DOHH2 (cell line): ENCODE measurements at regions not wholly inside any gene's neighbourhood (a gene's known extent, or its start where the extent isn't known, plus 50 kb on each side); places are given as distances from the start of the nearest gene placed in this dataset.

ENCODE experiments used
- EZH2phosphoT487 ChIP-seq: fragments of 200-600 bp; sonication (generic); IDR thresholded peaks from 2 replicates; pipeline ENCODE4 v1.6.1; 2017; ENCODE audit warnings: borderline replicate concordance, mild to moderate bottlenecking, antibody characterized with exemption, low read length, moderate library complexity, mixed read lengths
- TF ChIP-seq, protein P1 (sequence below): fragments of 200-600 bp; sonication (generic); IDR thresholded peaks from one replicate; pipeline ENCODE4 v1.5.1; 2014; ENCODE audit warnings: antibody characterized with exemption, mild to moderate bottlenecking, low read depth, low read length; ENCODE audit not compliant: poor library complexity, severe bottlenecking

DNA sequence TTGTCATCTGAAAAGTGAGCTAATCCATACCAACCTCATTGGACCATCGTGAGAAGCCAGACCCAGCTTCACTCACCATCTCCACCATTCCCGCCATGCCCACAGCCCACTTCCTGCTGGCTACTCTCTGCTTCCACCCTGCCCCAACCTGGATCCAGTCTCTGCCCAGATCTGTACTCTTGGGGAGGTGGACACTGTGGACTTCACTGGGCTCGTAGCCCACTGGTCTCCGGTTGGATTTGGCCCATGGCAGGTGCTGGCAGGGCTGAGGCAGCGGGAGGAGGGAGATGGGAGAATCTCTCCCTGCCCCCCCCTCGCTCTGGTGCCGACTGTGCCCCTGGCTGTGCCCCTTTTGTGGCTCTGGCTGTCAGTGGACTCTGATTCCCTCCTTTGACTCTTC is 193.8 kb downstream of the ABHD5 start:
- TF ChIP-seq, protein P1, sequence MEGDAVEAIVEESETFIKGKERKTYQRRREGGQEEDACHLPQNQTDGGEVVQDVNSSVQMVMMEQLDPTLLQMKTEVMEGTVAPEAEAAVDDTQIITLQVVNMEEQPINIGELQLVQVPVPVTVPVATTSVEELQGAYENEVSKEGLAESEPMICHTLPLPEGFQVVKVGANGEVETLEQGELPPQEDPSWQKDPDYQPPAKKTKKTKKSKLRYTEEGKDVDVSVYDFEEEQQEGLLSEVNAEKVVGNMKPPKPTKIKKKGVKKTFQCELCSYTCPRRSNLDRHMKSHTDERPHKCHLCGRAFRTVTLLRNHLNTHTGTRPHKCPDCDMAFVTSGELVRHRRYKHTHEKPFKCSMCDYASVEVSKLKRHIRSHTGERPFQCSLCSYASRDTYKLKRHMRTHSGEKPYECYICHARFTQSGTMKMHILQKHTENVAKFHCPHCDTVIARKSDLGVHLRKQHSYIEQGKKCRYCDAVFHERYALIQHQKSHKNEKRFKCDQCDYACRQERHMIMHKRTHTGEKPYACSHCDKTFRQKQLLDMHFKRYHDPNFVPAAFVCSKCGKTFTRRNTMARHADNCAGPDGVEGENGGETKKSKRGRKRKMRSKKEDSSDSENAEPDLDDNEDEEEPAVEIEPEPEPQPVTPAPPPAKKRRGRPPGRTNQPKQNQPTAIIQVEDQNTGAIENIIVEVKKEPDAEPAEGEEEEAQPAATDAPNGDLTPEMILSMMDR = no peak
- no peak for TF ChIP-seq EZH2phosphoT487
